Astrocyte (in vitro differentiated cells and primary cell): ENCODE measurements at regions not wholly inside any gene's neighbourhood (a gene's known extent, or its start where the extent isn't known, plus 50 kb on each side); places are given as distances from the start of the nearest gene placed in this dataset.

ENCODE experiments used
- CTCF ChIP-seq: IDR thresholded peaks from 2 replicates; pipeline ENCODE4 v1.5.1; 2011; ENCODE audit warnings: low read depth, mild to moderate bottlenecking, inconsistent platforms, low read length, moderate library complexity; ENCODE audit not compliant: insufficient read depth
- EZH2 ChIP-seq: IDR thresholded peaks from 2 replicates; pipeline ENCODE4 v1.6.1; 2012; ENCODE audit warnings: mild to moderate bottlenecking, low read length, inconsistent platforms; ENCODE audit not compliant: insufficient read depth

- TF ChIP-seq CTCF: no peak
- TF ChIP-seq EZH2: no peak
Observed at GRCh38 chr6:19997104-19997503, 159.9 kb downstream of the ID4 start.
